OCI-LY7 (cell line): ENCODE measurements at regions not wholly inside any gene's neighbourhood (a gene's known extent, or its start where the extent isn't known, plus 50 kb on each side); places are given as distances from the start of the nearest gene placed in this dataset.

ENCODE experiments used
- CTCF ChIP-seq: fragments of 200-600 bp; sonication (generic); conservative IDR thresholded peaks from 2 replicates; pipeline ENCODE4 v1.5.1; 2014; ENCODE audit warnings: mild to moderate bottlenecking, antibody characterized with exemption, low read length, moderate library complexity, mixed read lengths
- EZH2phosphoT487 ChIP-seq: fragments of 200-600 bp; sonication (generic); IDR thresholded peaks from 2 replicates; pipeline ENCODE4 v1.6.1; 2018; ENCODE audit warnings: low read depth, borderline replicate concordance, mild to moderate bottlenecking, mixed run types, antibody characterized with exemption, low read length, moderate library complexity, mixed read lengths

- TF ChIP-seq CTCF = no peak
- no peak for TF ChIP-seq EZH2phosphoT487
These were observed 583.1 kb downstream of the TFAP2A start for GRCh38 chr6:9831783-9832182.
